ENCODE measurements at regions not wholly inside any gene's neighbourhood (a gene's known extent, or its start where the extent isn't known, plus 50 kb on each side); places are given as distances from the start of the nearest gene placed in this dataset.

DNA sequence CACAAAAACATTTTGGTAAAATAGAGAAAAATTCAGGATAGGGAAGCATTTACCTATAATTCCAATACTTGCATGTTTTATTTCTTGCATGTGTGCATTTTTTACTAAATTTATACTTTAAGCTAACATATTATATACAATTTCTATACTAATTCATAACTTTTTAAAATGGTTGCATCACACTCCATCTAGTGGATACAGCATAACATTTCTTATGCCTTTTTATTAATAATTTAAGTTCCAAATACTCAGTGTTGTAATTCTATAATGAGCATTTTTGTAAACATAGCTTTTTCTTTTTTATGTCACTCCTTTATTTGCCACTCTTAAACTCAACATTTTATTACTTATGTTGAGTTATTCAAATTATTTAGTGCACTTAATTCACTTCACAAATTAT, 477.7 kb downstream of the ZBBX start:
- TF ChIP-seq, protein P1, sequence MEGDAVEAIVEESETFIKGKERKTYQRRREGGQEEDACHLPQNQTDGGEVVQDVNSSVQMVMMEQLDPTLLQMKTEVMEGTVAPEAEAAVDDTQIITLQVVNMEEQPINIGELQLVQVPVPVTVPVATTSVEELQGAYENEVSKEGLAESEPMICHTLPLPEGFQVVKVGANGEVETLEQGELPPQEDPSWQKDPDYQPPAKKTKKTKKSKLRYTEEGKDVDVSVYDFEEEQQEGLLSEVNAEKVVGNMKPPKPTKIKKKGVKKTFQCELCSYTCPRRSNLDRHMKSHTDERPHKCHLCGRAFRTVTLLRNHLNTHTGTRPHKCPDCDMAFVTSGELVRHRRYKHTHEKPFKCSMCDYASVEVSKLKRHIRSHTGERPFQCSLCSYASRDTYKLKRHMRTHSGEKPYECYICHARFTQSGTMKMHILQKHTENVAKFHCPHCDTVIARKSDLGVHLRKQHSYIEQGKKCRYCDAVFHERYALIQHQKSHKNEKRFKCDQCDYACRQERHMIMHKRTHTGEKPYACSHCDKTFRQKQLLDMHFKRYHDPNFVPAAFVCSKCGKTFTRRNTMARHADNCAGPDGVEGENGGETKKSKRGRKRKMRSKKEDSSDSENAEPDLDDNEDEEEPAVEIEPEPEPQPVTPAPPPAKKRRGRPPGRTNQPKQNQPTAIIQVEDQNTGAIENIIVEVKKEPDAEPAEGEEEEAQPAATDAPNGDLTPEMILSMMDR (IDR thresholded peaks at IDR 0.05), result no peak
- no peak for TF ChIP-seq REST (IDR thresholded peaks at IDR 0.05; ENCODE audit: insufficient read depth in 1 of 2, low read depth in 2 of 2, low read length in 1 of 2)
- TF ChIP-seq TCF7L2 (IDR thresholded peaks at IDR 0.05; ENCODE audit: low read depth, low read length), result no peak
- no peak for TF ChIP-seq POLR2AphosphoS5 (IDR thresholded peaks at IDR 0.05; ENCODE audit: low read depth, low read length)
